HepG2 (cell line): ENCODE measurements at regions not wholly inside any gene's neighbourhood (a gene's known extent, or its start where the extent isn't known, plus 50 kb on each side); places are given as distances from the start of the nearest gene placed in this dataset.
"Not testable (repeated sequence)": the region's sequence is repeated elsewhere in the genome, so short reads cannot be mapped to it uniquely, and the experiment has no call there.

Experiments
- ATF7 ChIP-seq, 2 experiments: fragments of 450-650 bp in 1 of 2; sonication (generic) in 1 of 2; formaldehyde crosslinking in 1 of 2; IDR thresholded peaks; 2 replicates each; pipeline versions ENCODE4 v1.4.0 to v1.6.1; 2016 to 2020; ENCODE audit warnings: antibody characterized with exemption in 1 of 2, mild to moderate bottlenecking in 1 of 2, missing genetic modification reagents in 1 of 2
- BHLHE40 ChIP-seq: IDR thresholded peaks from 2 replicates; pipeline ENCODE4 v1.6.1; 2011; ENCODE audit warnings: low read length, improper control_type of control experiment
- CTCF ChIP-seq: sonication (generic); formaldehyde crosslinking; IDR thresholded peaks from 2 replicates; pipeline ENCODE4 v1.5.0; 2020; ENCODE audit warnings: mild to moderate bottlenecking, missing genetic modification reagents, moderate library complexity
- POLR2AphosphoS5 ChIP-seq: IDR thresholded peaks from 2 replicates; pipeline ENCODE4 v1.6.1; 2012; ENCODE audit warnings: low read depth, low read length
- PREB ChIP-seq: sonication (generic); formaldehyde crosslinking; IDR thresholded peaks from 2 replicates; pipeline ENCODE4 v1.4.0; 2020; ENCODE audit warnings: missing genetic modification reagents
- TAF1 ChIP-seq: sonication (generic); formaldehyde crosslinking; IDR thresholded peaks from 2 replicates; pipeline ENCODE4 v1.4.0; 2020; ENCODE audit warnings: missing genetic modification reagents
- TARDBP ChIP-seq: sonication (generic); formaldehyde crosslinking; IDR thresholded peaks from 2 replicates; pipeline ENCODE4 v1.8.0; 2022; ENCODE audit warnings: mild to moderate bottlenecking, missing genetic modification reagents
- ZBTB8A ChIP-seq: sonication (generic); formaldehyde crosslinking; IDR thresholded peaks from 2 replicates; pipeline ENCODE4 v1.4.0; 2020; ENCODE audit warnings: mild to moderate bottlenecking, low read depth, missing genetic modification reagents, borderline replicate concordance
- ZNF24 ChIP-seq: fragments of 450-650 bp; IDR thresholded peaks from 2 replicates; pipeline ENCODE4 v1.6.1; 2017; ENCODE audit warnings: antibody characterized with exemption, mild to moderate bottlenecking
- ZNF260 ChIP-seq: sonication (generic); formaldehyde crosslinking; IDR thresholded peaks from 2 replicates; pipeline ENCODE4 v1.4.0; 2020; ENCODE audit warnings: missing genetic modification reagents, low read depth, mild to moderate bottlenecking, borderline replicate concordance

GRCh38 chr1:91607686-91608085, 107.0 kb downstream of the CDC7 start:
- not testable (repeated sequence) for TF ChIP-seq PREB; ZBTB8A (CRISPR knock-in tag); ATF7 (IDR thresholded peaks at IDR 0.05); ATF7 (CRISPR knock-in tag; IDR thresholded peaks at IDR 0.05); ZNF24; CTCF (CRISPR knock-in tag); TARDBP; TAF1; BHLHE40; POLR2AphosphoS5; ZNF260 (CRISPR knock-in tag)
